HL-60 (cell line): ENCODE measurements at regions not wholly inside any gene's neighbourhood (a gene's known extent, or its start where the extent isn't known, plus 50 kb on each side); places are given as distances from the start of the nearest gene placed in this dataset.

Experiments
- DNase-seq, 2 experiments: peaks; one replicate each; pipeline ENCODE4 v3.0.0-alpha.2; 2010 to 2020; ENCODE audit warnings: low read depth in 1 of 2, low spot score in 1 of 2
- H3K27ac ChIP-seq: fragments of 250-450 bp; sonication (Bioruptor Pico); replicated peaks from 2 replicates; pipeline ENCODE4 v1.5.1; 2020; ENCODE audit warnings: mild to moderate bottlenecking, moderate library complexity
- H3K27me3 ChIP-seq: fragments of 250-450 bp; sonication (Bioruptor Pico); 2 replicates; pipeline ENCODE4 v1.5.1; 2021; ENCODE audit warnings: mild to moderate bottlenecking, moderate library complexity; ENCODE audit not compliant: insufficient read depth, poor library complexity, severe bottlenecking
- H3K4me3 ChIP-seq: replicated peaks from 2 replicates; pipeline ENCODE4 v1.5.1; 2011; ENCODE audit warnings: mild to moderate bottlenecking, control low read depth, low read length; ENCODE audit not compliant: insufficient read depth
- GABPA ChIP-seq: IDR thresholded peaks from 2 replicates; pipeline ENCODE4 v1.6.1; 2012; ENCODE audit warnings: low read depth
- POLR2AphosphoS5 ChIP-seq: IDR thresholded peaks from 2 replicates; pipeline ENCODE4 v1.6.1; 2012; ENCODE audit warnings: low read depth
- SPI1 ChIP-seq: IDR thresholded peaks from 2 replicates; pipeline ENCODE4 v1.6.1; 2012; ENCODE audit warnings: low read depth, mild to moderate bottlenecking, borderline replicate concordance
- TF ChIP-seq, protein P1 (sequence below): IDR thresholded peaks from 2 replicates; pipeline ENCODE4 v1.6.1; 2012; ENCODE audit warnings: low read depth; ENCODE audit not compliant: insufficient replicate concordance
- TF ChIP-seq, protein P2 (sequence below): IDR thresholded peaks from one replicate; pipeline ENCODE4 v1.5.1; 2011; ENCODE audit warnings: low read length, control low read depth, inconsistent platforms; ENCODE audit not compliant: insufficient read depth

DNA sequence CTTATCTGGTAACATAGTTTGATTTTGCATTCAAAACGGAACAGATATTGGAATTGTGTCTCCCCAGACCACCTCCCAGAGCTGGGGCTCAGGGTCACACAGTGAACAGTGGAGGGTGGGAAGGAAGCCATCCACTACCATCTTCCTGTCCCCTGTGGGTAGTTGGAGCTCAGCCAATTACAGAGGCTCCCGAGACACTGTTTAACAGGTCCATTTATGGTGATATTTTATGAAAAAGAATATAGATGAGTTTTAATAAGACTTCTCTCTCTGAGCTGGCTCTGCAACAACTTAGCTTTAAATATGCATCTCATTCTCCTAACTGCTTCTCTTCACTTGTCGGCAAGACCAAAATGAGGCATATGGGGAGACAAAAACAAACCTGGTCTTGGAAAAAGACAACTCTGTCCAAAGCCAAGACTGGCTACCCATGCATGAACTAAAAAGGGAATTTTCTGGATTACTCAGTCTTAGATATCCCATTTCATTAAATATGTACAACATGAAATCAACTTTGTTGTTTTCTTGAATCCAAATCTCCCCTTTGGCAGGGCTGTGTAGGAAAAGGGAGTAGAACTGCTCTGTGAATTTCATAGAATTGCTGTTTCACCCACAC lies 83.8 kb upstream of the HOXC13 start:
- H3K27me3 ChIP-seq = peaks cover 6% of the 10 kb centered on the region
- no peak for DNase-seq
- H3K27ac ChIP-seq = no peak overlapping the region
- TF ChIP-seq, protein P1, sequence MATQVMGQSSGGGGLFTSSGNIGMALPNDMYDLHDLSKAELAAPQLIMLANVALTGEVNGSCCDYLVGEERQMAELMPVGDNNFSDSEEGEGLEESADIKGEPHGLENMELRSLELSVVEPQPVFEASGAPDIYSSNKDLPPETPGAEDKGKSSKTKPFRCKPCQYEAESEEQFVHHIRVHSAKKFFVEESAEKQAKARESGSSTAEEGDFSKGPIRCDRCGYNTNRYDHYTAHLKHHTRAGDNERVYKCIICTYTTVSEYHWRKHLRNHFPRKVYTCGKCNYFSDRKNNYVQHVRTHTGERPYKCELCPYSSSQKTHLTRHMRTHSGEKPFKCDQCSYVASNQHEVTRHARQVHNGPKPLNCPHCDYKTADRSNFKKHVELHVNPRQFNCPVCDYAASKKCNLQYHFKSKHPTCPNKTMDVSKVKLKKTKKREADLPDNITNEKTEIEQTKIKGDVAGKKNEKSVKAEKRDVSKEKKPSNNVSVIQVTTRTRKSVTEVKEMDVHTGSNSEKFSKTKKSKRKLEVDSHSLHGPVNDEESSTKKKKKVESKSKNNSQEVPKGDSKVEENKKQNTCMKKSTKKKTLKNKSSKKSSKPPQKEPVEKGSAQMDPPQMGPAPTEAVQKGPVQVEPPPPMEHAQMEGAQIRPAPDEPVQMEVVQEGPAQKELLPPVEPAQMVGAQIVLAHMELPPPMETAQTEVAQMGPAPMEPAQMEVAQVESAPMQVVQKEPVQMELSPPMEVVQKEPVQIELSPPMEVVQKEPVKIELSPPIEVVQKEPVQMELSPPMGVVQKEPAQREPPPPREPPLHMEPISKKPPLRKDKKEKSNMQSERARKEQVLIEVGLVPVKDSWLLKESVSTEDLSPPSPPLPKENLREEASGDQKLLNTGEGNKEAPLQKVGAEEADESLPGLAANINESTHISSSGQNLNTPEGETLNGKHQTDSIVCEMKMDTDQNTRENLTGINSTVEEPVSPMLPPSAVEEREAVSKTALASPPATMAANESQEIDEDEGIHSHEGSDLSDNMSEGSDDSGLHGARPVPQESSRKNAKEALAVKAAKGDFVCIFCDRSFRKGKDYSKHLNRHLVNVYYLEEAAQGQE = no peak
- TF ChIP-seq GABPA (no peak), POLR2AphosphoS5 (no peak)
- H3K4me3 ChIP-seq = no peak overlapping the region

DNA sequence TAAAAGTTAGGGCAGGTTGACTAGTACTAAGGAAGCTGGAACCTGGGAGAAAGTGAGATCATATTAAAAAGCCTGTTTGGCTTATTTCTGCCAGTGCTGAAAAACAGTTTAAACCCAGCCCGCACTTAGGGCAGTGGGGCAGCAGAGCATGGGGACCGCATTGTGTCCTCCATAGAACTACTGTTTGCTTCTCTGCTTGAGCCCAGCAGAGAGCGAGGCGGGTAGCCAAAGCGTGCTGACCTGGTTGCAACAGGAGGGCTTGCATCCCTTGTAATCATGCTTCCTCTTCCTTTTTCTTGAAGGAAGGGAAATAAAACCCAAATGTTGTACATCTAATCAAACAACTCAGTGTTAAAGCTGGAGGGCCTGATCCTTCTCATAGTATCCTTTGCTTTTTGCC lies 82.5 kb upstream of the HOXC13 start:
- no peak for TF ChIP-seq SPI1
- TF ChIP-seq, protein P1 = no peak
- no peak for TF ChIP-seq POLR2AphosphoS5
- no peak for TF ChIP-seq GABPA
- TF ChIP-seq, protein P2, sequence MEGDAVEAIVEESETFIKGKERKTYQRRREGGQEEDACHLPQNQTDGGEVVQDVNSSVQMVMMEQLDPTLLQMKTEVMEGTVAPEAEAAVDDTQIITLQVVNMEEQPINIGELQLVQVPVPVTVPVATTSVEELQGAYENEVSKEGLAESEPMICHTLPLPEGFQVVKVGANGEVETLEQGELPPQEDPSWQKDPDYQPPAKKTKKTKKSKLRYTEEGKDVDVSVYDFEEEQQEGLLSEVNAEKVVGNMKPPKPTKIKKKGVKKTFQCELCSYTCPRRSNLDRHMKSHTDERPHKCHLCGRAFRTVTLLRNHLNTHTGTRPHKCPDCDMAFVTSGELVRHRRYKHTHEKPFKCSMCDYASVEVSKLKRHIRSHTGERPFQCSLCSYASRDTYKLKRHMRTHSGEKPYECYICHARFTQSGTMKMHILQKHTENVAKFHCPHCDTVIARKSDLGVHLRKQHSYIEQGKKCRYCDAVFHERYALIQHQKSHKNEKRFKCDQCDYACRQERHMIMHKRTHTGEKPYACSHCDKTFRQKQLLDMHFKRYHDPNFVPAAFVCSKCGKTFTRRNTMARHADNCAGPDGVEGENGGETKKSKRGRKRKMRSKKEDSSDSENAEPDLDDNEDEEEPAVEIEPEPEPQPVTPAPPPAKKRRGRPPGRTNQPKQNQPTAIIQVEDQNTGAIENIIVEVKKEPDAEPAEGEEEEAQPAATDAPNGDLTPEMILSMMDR = no peak
- Histone ChIP-seq H3K4me3 (no peak overlapping the region), H3K27ac (no peak overlapping the region), H3K27me3 (peaks cover 3% of the 10 kb centered on the region)
- peak in 1 of 2 experiments; percentile 33 for DNase-seq

DNA sequence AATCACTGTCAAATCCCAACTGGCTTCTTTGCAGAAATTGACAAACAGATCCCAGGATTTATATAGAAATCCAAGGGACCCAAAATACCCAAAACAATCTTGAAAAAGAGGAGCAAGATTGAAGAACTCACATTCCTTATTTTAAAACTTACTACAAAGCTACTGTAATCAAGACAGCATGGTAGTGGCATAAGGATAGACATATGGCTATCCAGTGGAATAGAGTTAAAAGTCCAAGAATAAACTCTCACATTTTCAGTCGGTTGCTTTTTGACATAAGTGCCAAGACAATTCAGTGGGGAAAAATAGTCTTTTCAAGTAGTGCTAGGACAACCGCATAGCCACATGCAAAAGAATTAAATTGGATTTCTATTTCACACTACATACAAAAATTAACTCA lies 81.0 kb upstream of the HOXC13 start:
- H3K27ac ChIP-seq = no peak overlapping the region
- peaks cover 6% of the 10 kb centered on the region for H3K27me3 ChIP-seq
- H3K4me3 ChIP-seq = no peak overlapping the region
- TF ChIP-seq POLR2AphosphoS5 (no peak), SPI1 (no peak), GABPA (no peak)
- TF ChIP-seq, protein P2 = no peak
- TF ChIP-seq, protein P1 = no peak
- DNase-seq = no peak
